Gastroesophageal sphincter (tissue), 2 donors: ENCODE measurements at regions not wholly inside any gene's neighbourhood (a gene's known extent, or its start where the extent isn't known, plus 50 kb on each side); places are given as distances from the start of the nearest gene placed in this dataset.

Experiments used
- POLR2A ChIP-seq, 2 donors: fragments of 450-650 bp; IDR thresholded peaks; one replicate each; pipeline ENCODE4 v1.6.1; 2017; ENCODE audit warnings: antibody characterized with exemption in 2 of 2, mild to moderate bottlenecking in 2 of 2, moderate library complexity in 1 of 2
- POLR2AphosphoS5 ChIP-seq: sonication (generic); formaldehyde crosslinking; IDR thresholded peaks from one replicate; pipeline ENCODE4 v1.6.1; 2017; ENCODE audit warnings: antibody characterized with exemption

DNA sequence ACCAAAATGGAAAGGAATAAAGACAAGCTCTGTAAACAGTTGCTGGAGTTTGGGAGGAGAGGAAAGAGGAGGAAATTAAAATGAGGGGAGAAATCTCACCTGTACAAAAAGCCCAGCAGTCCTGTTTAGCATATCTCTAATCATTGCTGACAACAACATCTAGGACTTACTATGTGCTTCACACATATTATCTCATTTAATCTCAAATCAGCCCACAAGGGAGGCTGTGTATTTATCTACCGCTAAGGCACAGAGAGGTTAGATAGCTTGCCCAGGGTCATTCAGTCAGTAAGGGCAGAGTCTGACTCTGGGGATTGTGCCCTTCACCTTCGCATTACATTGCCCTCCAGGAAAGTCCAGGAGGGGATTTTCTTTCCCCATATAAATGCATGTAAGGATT lies 233.3 kb downstream of the DLEU7 start:
- TF ChIP-seq POLR2A (IDR thresholded peaks at IDR 0.05): no peak
- TF ChIP-seq POLR2AphosphoS5: no peak
